ENCODE measurements at regions not wholly inside any gene's neighbourhood (a gene's known extent, or its start where the extent isn't known, plus 50 kb on each side); places are given as distances from the start of the nearest gene placed in this dataset.
"Not testable (repeated sequence)": the region's sequence is repeated elsewhere in the genome, so short reads cannot be mapped to it uniquely, and the experiment has no call there.

DNA sequence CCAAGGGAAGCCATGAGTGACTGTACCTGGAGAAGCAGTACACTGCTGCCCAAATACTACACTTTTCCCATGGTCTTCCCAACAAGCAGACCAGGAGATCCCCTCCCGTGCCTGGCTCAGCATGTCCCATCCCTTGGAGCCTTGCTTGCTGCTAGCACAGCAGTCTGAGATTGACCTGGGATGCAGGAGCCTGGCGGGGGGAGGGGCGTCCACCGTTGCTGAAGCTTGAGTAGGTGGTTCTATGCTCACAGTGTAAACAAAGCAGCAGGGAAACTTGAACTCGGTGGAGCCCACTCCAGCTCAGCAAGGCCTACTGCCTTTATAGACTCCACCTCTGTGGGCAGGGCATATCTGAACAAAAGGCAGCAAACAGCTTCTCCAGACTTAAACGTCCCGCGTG lies 372.0 kb downstream of the TAF11L14 start:
- TF ChIP-seq, protein P1, sequence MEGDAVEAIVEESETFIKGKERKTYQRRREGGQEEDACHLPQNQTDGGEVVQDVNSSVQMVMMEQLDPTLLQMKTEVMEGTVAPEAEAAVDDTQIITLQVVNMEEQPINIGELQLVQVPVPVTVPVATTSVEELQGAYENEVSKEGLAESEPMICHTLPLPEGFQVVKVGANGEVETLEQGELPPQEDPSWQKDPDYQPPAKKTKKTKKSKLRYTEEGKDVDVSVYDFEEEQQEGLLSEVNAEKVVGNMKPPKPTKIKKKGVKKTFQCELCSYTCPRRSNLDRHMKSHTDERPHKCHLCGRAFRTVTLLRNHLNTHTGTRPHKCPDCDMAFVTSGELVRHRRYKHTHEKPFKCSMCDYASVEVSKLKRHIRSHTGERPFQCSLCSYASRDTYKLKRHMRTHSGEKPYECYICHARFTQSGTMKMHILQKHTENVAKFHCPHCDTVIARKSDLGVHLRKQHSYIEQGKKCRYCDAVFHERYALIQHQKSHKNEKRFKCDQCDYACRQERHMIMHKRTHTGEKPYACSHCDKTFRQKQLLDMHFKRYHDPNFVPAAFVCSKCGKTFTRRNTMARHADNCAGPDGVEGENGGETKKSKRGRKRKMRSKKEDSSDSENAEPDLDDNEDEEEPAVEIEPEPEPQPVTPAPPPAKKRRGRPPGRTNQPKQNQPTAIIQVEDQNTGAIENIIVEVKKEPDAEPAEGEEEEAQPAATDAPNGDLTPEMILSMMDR (conservative IDR thresholded peaks at IDR 0.05 in 1 of 2, IDR thresholded peaks at IDR 0.05 in 1 of 2; ENCODE audit: low read depth in 1 of 2, low read length in 2 of 2): not testable (repeated sequence)
- not testable (repeated sequence) for TF ChIP-seq EZH2 (IDR thresholded peaks at IDR 0.05; ENCODE audit: low read length, missing control alignments)
